D721Med (cell line): ENCODE measurements at regions not wholly inside any gene's neighbourhood (a gene's known extent, or its start where the extent isn't known, plus 50 kb on each side); places are given as distances from the start of the nearest gene placed in this dataset.

Experiments
- DNase-seq: peaks from one replicate; pipeline ENCODE4 v3.0.0; 2011; ENCODE audit warnings: low spot score; ENCODE audit not compliant: insufficient read length
- FAIRE-seq: peaks from 2 replicates; lab custom pipeline; 2011; peaks lifted over from hg19 to GRCh38; lab: Jason Lieb, UNC
- CTCF ChIP-seq: IDR thresholded peaks from 2 replicates; pipeline ENCODE4 v1.5.1; 2012; ENCODE audit warnings: mild to moderate bottlenecking, control low read depth; ENCODE audit not compliant: insufficient read depth; ENCODE audit errors: missing control alignments

GRCh38 chr6:81144346-81144745, 608.1 kb downstream of the TENT5A start:
- DNase-seq (no peak), FAIRE-seq (no peak)
- no peak for TF ChIP-seq CTCF

GRCh38 chr6:81138236-81138635, 614.2 kb downstream of the TENT5A start:
- DNase-seq = no peak
- FAIRE-seq = no peak
- TF ChIP-seq CTCF = no peak

- DNase-seq (no peak), FAIRE-seq (no peak)
- no peak for TF ChIP-seq CTCF
Observed at GRCh38 chr6:81130969-81131368, 621.5 kb downstream of the TENT5A start.

GRCh38 chr6:81130061-81130460, 622.4 kb downstream of the TENT5A start:
- no peak for TF ChIP-seq CTCF
- FAIRE-seq (no peak), DNase-seq (no peak)

- FAIRE-seq (no peak), DNase-seq (no peak)
- no peak for TF ChIP-seq CTCF
Observed at GRCh38 chr6:81128671-81129070, 623.8 kb downstream of the TENT5A start.

- TF ChIP-seq CTCF = no peak
- no peak for FAIRE-seq
- no peak for DNase-seq
Observed at GRCh38 chr6:81126150-81126549, 626.3 kb downstream of the TENT5A start.

GRCh38 chr6:81120280-81120679, 632.2 kb downstream of the TENT5A start:
- TF ChIP-seq CTCF = no peak
- FAIRE-seq = no peak
- no peak for DNase-seq
